Esophagus muscularis mucosa (tissue), 4 donors: ENCODE measurements at regions not wholly inside any gene's neighbourhood (a gene's known extent, or its start where the extent isn't known, plus 50 kb on each side); places are given as distances from the start of the nearest gene placed in this dataset.

ENCODE experiments used
- DNase-seq: peaks from one replicate; pipeline ENCODE4 v3.0.0-alpha.2; 2017; ENCODE audit errors: extremely low spot score
- H3K27ac ChIP-seq, 4 donors: fragments of 200-600 bp; sonication (generic); replicated peaks in 1 of 4; 1 replicate in 3 of 4; 2 replicates in 1 of 4; pipeline ENCODE4 v1.5.1; 2016 to 2019; ENCODE audit warnings: mild to moderate bottlenecking in 1 of 4
- H3K27me3 ChIP-seq, 4 donors: fragments of 200-600 bp; sonication (generic); one replicate each; pipeline versions ENCODE4 v1.5.1 to v1.6.0; 2016 to 2019
- H3K36me3 ChIP-seq, 4 donors: fragments of 200-600 bp; sonication (generic); one replicate each; pipeline ENCODE4 v1.5.1; 2016 to 2019
- H3K4me1 ChIP-seq, 4 donors: fragments of 200-600 bp; sonication (generic); one replicate each; pipeline ENCODE4 v1.5.1; 2016 to 2019
- H3K4me3 ChIP-seq, 4 donors: fragments of 200-600 bp; sonication (generic); 1 replicate in 2 of 4; 2 replicates in 2 of 4; pipeline ENCODE4 v1.5.1; 2016 to 2019; ENCODE audit warnings: mild to moderate bottlenecking in 4 of 4, moderate library complexity in 1 of 4
- H3K9me3 ChIP-seq, 4 donors: fragments of 200-600 bp; sonication (generic); 1 replicate in 3 of 4; 2 replicates in 1 of 4; pipeline ENCODE4 v1.5.1; 2016 to 2019
- EP300 ChIP-seq: sonication (generic); formaldehyde crosslinking; IDR thresholded peaks from one replicate; pipeline ENCODE4 v1.6.1; 2017; ENCODE audit warnings: antibody characterized with exemption
- POLR2A ChIP-seq: fragments of 450-650 bp; IDR thresholded peaks from one replicate; pipeline ENCODE4 v1.6.1; 2017; ENCODE audit warnings: antibody characterized with exemption, moderate library complexity, mild to moderate bottlenecking, low read depth
- POLR2AphosphoS5 ChIP-seq, 2 donors: sonication (generic); formaldehyde crosslinking; IDR thresholded peaks; one replicate each; pipeline ENCODE4 v1.6.1; 2017; ENCODE audit warnings: antibody characterized with exemption in 2 of 2
- WGBS: methylation state at CpG from one replicate; pipeline ENCODE4 v1.1.5; 2018; 5-methylcytosine and 5-hydroxymethylcytosine counted together
- intact Hi-C: fragments of 100-400 bp; cut with DNase I; formaldehyde crosslinking; loops from one replicate; pipeline ENCODE4 v1.15.1; 2023
- small RNA-seq, 3 donors: library from RNA; depleted of rRNA; stranded (forward); fragments of <200 nt; gene quantifications; one replicate each; pipeline ENCODE3, GENCODE V24; 2016
- TF ChIP-seq, protein P1 (sequence below), 3 experiments: fragments of 200-600 bp in 2 of 3; fragments of 450-650 bp in 1 of 3; sonication (generic) in 2 of 3; IDR thresholded peaks; one replicate each; pipeline ENCODE4 v1.5.1; 2017 to 2019; ENCODE audit warnings: antibody characterized with exemption in 3 of 3, mild to moderate bottlenecking in 2 of 3, moderate library complexity in 1 of 3

DNA sequence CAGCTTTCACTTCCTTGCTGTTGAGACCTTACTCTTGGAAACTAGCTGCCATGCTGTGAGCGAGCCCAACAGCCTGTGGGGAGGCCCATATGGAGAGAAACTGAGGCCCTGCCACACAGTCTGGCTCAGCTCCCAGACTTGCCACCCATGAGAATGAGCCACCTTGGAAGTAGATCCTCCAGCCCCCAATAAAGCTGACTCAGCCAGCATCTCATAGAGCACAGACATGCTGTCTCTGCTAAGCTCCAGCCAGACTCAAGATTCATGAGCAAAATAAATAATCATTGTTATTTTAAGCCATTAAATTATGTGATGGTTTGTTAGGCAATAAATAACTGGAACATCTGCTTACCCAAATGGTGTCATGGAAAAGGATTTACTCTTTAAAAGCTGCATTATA, 53.6 kb upstream of the DDX18 start:
- Histone ChIP-seq H3K9me3 (peaks cover 0 to 3% (median 0%) of the 10 kb centered on the region in 4 donors), H3K4me3 (no peak overlapping the region), H3K4me1 (no peaks in the 10 kb centered on the region), H3K36me3 (no peaks in the 10 kb centered on the region), H3K27ac (no peak overlapping the region), H3K27me3 (no peaks in the 10 kb centered on the region)
- WGBS, result 60% methylated on average over 1 of the region's 1 CpG
- intact Hi-C loops, result no loop called here
- no peak for DNase-seq
- no peak for TF ChIP-seq POLR2AphosphoS5 (IDR thresholded peaks at IDR 0.05)
- no peak for TF ChIP-seq POLR2A
- TF ChIP-seq, protein P1, sequence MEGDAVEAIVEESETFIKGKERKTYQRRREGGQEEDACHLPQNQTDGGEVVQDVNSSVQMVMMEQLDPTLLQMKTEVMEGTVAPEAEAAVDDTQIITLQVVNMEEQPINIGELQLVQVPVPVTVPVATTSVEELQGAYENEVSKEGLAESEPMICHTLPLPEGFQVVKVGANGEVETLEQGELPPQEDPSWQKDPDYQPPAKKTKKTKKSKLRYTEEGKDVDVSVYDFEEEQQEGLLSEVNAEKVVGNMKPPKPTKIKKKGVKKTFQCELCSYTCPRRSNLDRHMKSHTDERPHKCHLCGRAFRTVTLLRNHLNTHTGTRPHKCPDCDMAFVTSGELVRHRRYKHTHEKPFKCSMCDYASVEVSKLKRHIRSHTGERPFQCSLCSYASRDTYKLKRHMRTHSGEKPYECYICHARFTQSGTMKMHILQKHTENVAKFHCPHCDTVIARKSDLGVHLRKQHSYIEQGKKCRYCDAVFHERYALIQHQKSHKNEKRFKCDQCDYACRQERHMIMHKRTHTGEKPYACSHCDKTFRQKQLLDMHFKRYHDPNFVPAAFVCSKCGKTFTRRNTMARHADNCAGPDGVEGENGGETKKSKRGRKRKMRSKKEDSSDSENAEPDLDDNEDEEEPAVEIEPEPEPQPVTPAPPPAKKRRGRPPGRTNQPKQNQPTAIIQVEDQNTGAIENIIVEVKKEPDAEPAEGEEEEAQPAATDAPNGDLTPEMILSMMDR (IDR thresholded peaks at IDR 0.05), result no peak
- TF ChIP-seq EP300, result no peak

DNA sequence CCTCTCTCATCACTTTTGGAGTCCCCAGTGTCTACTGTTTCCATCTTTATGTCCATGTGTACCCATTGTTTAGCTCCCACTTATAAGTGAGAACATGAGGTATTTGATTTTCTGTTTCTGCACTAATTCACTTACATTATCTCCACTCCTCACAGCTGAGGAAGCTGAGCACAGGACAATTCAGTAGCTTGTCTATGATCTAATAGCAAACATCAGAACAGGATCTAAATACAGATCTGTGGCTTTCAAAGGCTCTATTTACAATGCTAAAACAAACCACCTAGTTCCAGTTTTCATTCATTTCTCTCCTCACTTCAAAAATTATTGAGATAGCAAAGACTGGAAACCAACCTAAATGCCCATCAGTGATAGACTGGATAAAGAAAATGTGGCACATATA, 52.0 kb upstream of the DDX18 start:
- Histone ChIP-seq H3K27ac (no peak overlapping the region), H3K4me3 (no peak overlapping the region), H3K4me1 (no peaks in the 10 kb centered on the region), H3K36me3 (no peaks in the 10 kb centered on the region), H3K9me3 (peaks cover 0 to 3% (median 0%) of the 10 kb centered on the region in 4 donors), H3K27me3 (no peaks in the 10 kb centered on the region)
- intact Hi-C loops, result no loop called here
- DNase-seq, result no peak
- TF ChIP-seq POLR2AphosphoS5 (IDR thresholded peaks at IDR 0.05) (no peak), POLR2A (no peak), EP300 (no peak)
- TF ChIP-seq, protein P1 (IDR thresholded peaks at IDR 0.05), result no peak

DNA sequence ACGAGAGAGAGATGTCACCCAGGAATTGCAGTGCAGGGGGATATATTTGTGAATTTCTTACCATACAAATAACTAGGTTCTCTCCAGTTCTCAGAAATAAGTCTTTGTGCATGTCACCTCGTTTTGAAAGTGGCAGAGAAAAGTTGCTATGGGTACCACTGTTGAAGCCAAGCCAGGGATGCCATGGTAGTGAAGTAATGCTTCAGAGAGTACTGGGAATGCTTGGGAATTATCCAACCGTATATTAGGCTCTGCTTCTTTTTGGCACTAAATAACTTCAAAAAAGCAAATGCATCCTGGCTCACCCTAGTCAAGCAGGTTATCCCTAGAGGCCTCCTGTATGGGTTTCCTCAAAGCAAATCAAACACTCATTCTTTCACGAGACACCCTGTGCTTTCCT, 50.7 kb upstream of the DDX18 start:
- intact Hi-C loops, result no loop called here
- H3K27me3 ChIP-seq, result no peaks in the 10 kb centered on the region
- no peak overlapping the region for H3K4me3 ChIP-seq
- H3K27ac ChIP-seq, result no peak overlapping the region
- no peaks in the 10 kb centered on the region for H3K36me3 ChIP-seq
- WGBS, result 52% methylated on average over 4 of the region's 4 CpGs
- TF ChIP-seq, protein P1 (IDR thresholded peaks at IDR 0.05), result no peak
- no peak for TF ChIP-seq POLR2AphosphoS5 (IDR thresholded peaks at IDR 0.05)
- no peak for DNase-seq
- H3K4me1 ChIP-seq, result no peaks in the 10 kb centered on the region
- peaks cover 0 to 3% (median 0%) of the 10 kb centered on the region in 4 donors for H3K9me3 ChIP-seq

Small RNA genes in the stretch of these regions (small RNA-seq; reads per million reads assigned to genes)
- 0 reads per million in 3 donors for gene AC104408.1
- gene RNU7-190P, result 0 reads per million in 3 donors
